Endothelial cell of umbilical vein (primary cell): ENCODE measurements at regions not wholly inside any gene's neighbourhood (a gene's known extent, or its start where the extent isn't known, plus 50 kb on each side); places are given as distances from the start of the nearest gene placed in this dataset.

Source experiments
- BruUV-seq: library from RNA; stranded (reverse); fragments of 400-500 nt; replicated peaks from 2 replicates; lab custom pipeline; 2021; lab: Mats Ljungman, UMichigan
- CTCF ChIA-PET: fragments of 300-600, 350-600 bp; sonication (Branson Sonifier 250); formaldehyde crosslinking; loops from one replicate; lab custom pipeline; 2021; ENCODE audit warnings: antibody characterized with exemption, inconsistent platforms; lab: Charles Lee
- POLR2A ChIA-PET: fragments of 300-600, 350-600 bp; sonication (Branson Sonifier 250); formaldehyde crosslinking; loops from one replicate; lab custom pipeline; 2021; ENCODE audit warnings: antibody characterized with exemption, inconsistent platforms; lab: Charles Lee
- DNase-seq: peaks from one replicate; pipeline ENCODE4 v3.0.0-alpha.2; 2011; ENCODE audit warnings: low read depth, low spot score
- FAIRE-seq: peaks from 2 replicates; lab custom pipeline; 2011; peaks lifted over from hg19 to GRCh38; lab: Jason Lieb, UNC
- H2AFZ ChIP-seq: 2 replicates; pipeline ENCODE4 v1.6.0; 2012; ENCODE audit warnings: low read depth, low read length, control low read depth, inconsistent platforms
- H3K27ac ChIP-seq: 2 replicates; pipeline ENCODE4 v1.5.1; 2011; ENCODE audit warnings: low read depth, mild to moderate bottlenecking, control low read depth, low read length, moderate library complexity; ENCODE audit not compliant: insufficient read depth
- H3K27me3 ChIP-seq, 2 experiments: 2 replicates each; pipeline versions ENCODE4 v1.6.0 to v1.6.1; 2011; ENCODE audit warnings: low read length in 2 of 2, mixed read lengths in 1 of 2; ENCODE audit not compliant: control insufficient read depth in 2 of 2, insufficient read depth in 2 of 2
- H3K36me3 ChIP-seq, 2 experiments: 2 replicates in 1 of 2; 3 replicates in 1 of 2; pipeline ENCODE4 v1.5.1; 2011; ENCODE audit warnings: low read length in 2 of 2, mild to moderate bottlenecking in 1 of 2, moderate library complexity in 1 of 2; ENCODE audit not compliant: control insufficient read depth in 2 of 2, insufficient read depth in 2 of 2; ENCODE audit errors: extremely low read depth in 1 of 2
- H3K4me1 ChIP-seq: 3 replicates; pipeline ENCODE4 v1.5.1; 2011; ENCODE audit warnings: mild to moderate bottlenecking, low read length; ENCODE audit not compliant: control insufficient read depth, insufficient read depth; ENCODE audit errors: extremely low read depth
- H3K4me2 ChIP-seq: 2 replicates; pipeline ENCODE4 v1.6.1; 2011; ENCODE audit warnings: low read length, control low read depth, mixed read lengths; ENCODE audit not compliant: insufficient read depth
- H3K4me3 ChIP-seq, 3 experiments: fragments of 200-600 bp in 1 of 3; sonication (generic), shearing (Covaris generic) in 1 of 3; replicated peaks in 1 of 3; 2 replicates each; pipeline ENCODE4 v1.5.1; 2011 to 2016; ENCODE audit warnings: control low read depth in 3 of 3, low read length in 3 of 3, mild to moderate bottlenecking in 2 of 3, inconsistent platforms in 1 of 3, low read depth in 1 of 3, moderate library complexity in 1 of 3; ENCODE audit not compliant: insufficient read depth in 1 of 3
- H3K79me2 ChIP-seq: 2 replicates; pipeline ENCODE4 v1.6.0; 2012; ENCODE audit warnings: low read length, inconsistent platforms; ENCODE audit not compliant: control insufficient read depth, insufficient read depth
- H3K9ac ChIP-seq: replicated peaks from 2 replicates; pipeline ENCODE3; 2011; ENCODE audit warnings: low read length, control low read depth; ENCODE audit not compliant: insufficient read depth; ENCODE audit errors: extremely low read depth
- H3K9me1 ChIP-seq: replicated peaks from 3 replicates; pipeline ENCODE4 v1.6.0; 2011; ENCODE audit warnings: mild to moderate bottlenecking, low read length; ENCODE audit not compliant: control insufficient read depth, insufficient read depth; ENCODE audit errors: extremely low read depth
- H3K9me3 ChIP-seq: replicated peaks from 2 replicates; pipeline ENCODE4 v1.5.1; 2012; ENCODE audit warnings: low read length, inconsistent platforms; ENCODE audit not compliant: control insufficient read depth, insufficient read depth
- H4K20me1 ChIP-seq: replicated peaks from 2 replicates; pipeline ENCODE3; 2011; ENCODE audit warnings: mild to moderate bottlenecking, low read length; ENCODE audit not compliant: control insufficient read depth, insufficient read depth; ENCODE audit errors: extremely low read depth
- CTCF ChIP-seq, 2 donors: IDR thresholded peaks; 1 replicate in 1 of 2; 2 replicates in 1 of 2; pipeline ENCODE4 v1.5.1; 2011; ENCODE audit warnings: low read length in 2 of 2, mild to moderate bottlenecking in 2 of 2, moderate library complexity in 2 of 2, control low read depth in 1 of 2, inconsistent platforms in 1 of 2, low read depth in 1 of 2; ENCODE audit not compliant: insufficient read depth in 1 of 2; ENCODE audit errors: extremely low read depth in 1 of 2
- FOS ChIP-seq: IDR thresholded peaks from 2 replicates; pipeline ENCODE4 v1.6.1; 2011; ENCODE audit warnings: mild to moderate bottlenecking, low read length, moderate library complexity, borderline replicate concordance; ENCODE audit not compliant: insufficient read depth
- GATA2 ChIP-seq: IDR thresholded peaks from 2 replicates; pipeline ENCODE4 v1.7.0; 2011; ENCODE audit warnings: low read depth, mild to moderate bottlenecking, moderate library complexity, mixed read lengths, low read length; ENCODE audit not compliant: insufficient read length, insufficient read depth
- JUN ChIP-seq: IDR thresholded peaks from 2 replicates; pipeline ENCODE4 v1.6.1; 2011; ENCODE audit warnings: borderline replicate concordance, low read depth; ENCODE audit not compliant: insufficient read length, insufficient read depth
- MAX ChIP-seq: IDR thresholded peaks from 2 replicates; pipeline ENCODE4 v1.6.1; 2011; ENCODE audit not compliant: insufficient read depth, insufficient read length
- MYC ChIP-seq: IDR thresholded peaks from one replicate; pipeline ENCODE4 v1.6.1; 2011; ENCODE audit warnings: mild to moderate bottlenecking, low read depth, low read length
- POLR2A ChIP-seq: IDR thresholded peaks from 2 replicates; pipeline ENCODE4 v1.6.1; 2012; ENCODE audit warnings: low read depth, mild to moderate bottlenecking, control low read depth, low read length
- POLR2AphosphoS5 ChIP-seq: IDR thresholded peaks from 2 replicates; pipeline ENCODE4 v1.6.1; 2012; ENCODE audit warnings: low read depth, mild to moderate bottlenecking, control low read depth, low read length, moderate library complexity; ENCODE audit not compliant: insufficient read depth
- dilution Hi-C: fragments of 300-500 bp; cut with MboI; formaldehyde crosslinking; loops from one replicate; pipeline ENCODE4 v1.15.0; 2019; ENCODE audit warnings: low sequenced_read_pairs; ENCODE audit not compliant: extremely low pct_ligation_motif_present
- intact Hi-C: fragments of 100-400 bp; cut with micrococcal nuclease; formaldehyde crosslinking; loops from one replicate; pipeline ENCODE4 v1.10.0; 2022

DNA sequence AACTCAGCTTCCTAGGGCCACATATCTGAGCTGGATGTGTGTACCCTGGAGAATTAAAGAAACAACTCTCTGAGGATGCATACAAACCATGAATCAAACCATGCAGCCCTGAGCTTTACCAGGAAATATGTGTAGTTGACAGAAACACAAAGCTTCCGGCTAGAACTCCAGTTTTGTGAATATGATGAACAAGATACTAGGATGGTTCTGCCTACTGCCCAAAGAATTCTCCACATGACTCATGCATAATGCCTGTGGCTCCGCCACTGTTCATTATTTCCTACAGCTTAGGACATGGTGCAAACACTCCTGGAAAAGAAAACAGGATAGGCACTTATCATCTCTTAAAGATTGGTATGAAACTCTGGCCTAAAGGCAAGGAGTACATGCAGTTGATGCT is 343.4 kb downstream of the DNAH5 start:
- no peak overlapping the region for H2AFZ ChIP-seq
- H3K27me3 ChIP-seq: no peaks in the 10 kb centered on the region
- no peaks in the 10 kb centered on the region for H3K36me3 ChIP-seq
- DNase-seq: no peak
- no peaks in the 10 kb centered on the region for H4K20me1 ChIP-seq
- no TSS peak for BruUV-seq
- H3K79me2 ChIP-seq: no peaks in the 10 kb centered on the region
- no peak for FAIRE-seq
- H3K4me2 ChIP-seq: no peak overlapping the region
- CTCF ChIA-PET: interaction anchor here (1.2 kb wide), 1 partner anchor 13 kb away, joined by 3 read pairs; no protein-coding TSS in a partner anchor
- POLR2A ChIA-PET: no interaction called here
- H3K9me1 ChIP-seq: no peaks in the 10 kb centered on the region
- intact Hi-C loops: no loop called here
- no peak for TF ChIP-seq POLR2AphosphoS5
- no peak for TF ChIP-seq CTCF (IDR thresholded peaks at IDR 0.05; ENCODE audit: extremely low read depth in 1 of 2, insufficient read depth in 1 of 2, low read depth in 1 of 2, low read length in 2 of 2)
- TF ChIP-seq MYC: no peak
- no peak for TF ChIP-seq GATA2
- TF ChIP-seq JUN: no peak
- no peak for TF ChIP-seq FOS
- TF ChIP-seq MAX: no peak
- no peak for TF ChIP-seq POLR2A
- no peaks in the 10 kb centered on the region for H3K4me1 ChIP-seq
- H3K4me3 ChIP-seq: no peak overlapping the region
- no peak overlapping the region for H3K27ac ChIP-seq
- dilution Hi-C loops: no loop called here
- no peak overlapping the region for H3K9ac ChIP-seq
- no peaks in the 10 kb centered on the region for H3K9me3 ChIP-seq
